Transverse colon (tissue), 4 donors: ENCODE measurements at regions not wholly inside any gene's neighbourhood (a gene's known extent, or its start where the extent isn't known, plus 50 kb on each side); places are given as distances from the start of the nearest gene placed in this dataset.

Source experiments
- EP300 ChIP-seq: sonication (generic); formaldehyde crosslinking; IDR thresholded peaks from one replicate; pipeline ENCODE4 v1.6.1; 2017; ENCODE audit warnings: antibody characterized with exemption, low read depth
- POLR2A ChIP-seq: fragments of 450-650 bp; IDR thresholded peaks from one replicate; pipeline ENCODE4 v1.6.1; 2016; ENCODE audit warnings: antibody characterized with exemption, mild to moderate bottlenecking, moderate library complexity
- POLR2AphosphoS5 ChIP-seq, 3 donors: sonication (generic); formaldehyde crosslinking; IDR thresholded peaks; one replicate each; pipeline ENCODE4 v1.6.1; 2016; ENCODE audit warnings: antibody characterized with exemption in 3 of 3
- TF ChIP-seq, protein P1 (sequence below), 5 experiments: fragments of 200-600 bp in 3 of 5; fragments of 450-650 bp in 2 of 5; sonication (generic) in 3 of 5; IDR thresholded peaks; 1 replicate in 2 of 5; 2 replicates in 3 of 5; pipeline ENCODE4 v1.5.1; 2016 to 2017; ENCODE audit warnings: antibody characterized with exemption in 5 of 5, inconsistent platforms in 3 of 5, mild to moderate bottlenecking in 2 of 5, moderate library complexity in 1 of 5

DNA sequence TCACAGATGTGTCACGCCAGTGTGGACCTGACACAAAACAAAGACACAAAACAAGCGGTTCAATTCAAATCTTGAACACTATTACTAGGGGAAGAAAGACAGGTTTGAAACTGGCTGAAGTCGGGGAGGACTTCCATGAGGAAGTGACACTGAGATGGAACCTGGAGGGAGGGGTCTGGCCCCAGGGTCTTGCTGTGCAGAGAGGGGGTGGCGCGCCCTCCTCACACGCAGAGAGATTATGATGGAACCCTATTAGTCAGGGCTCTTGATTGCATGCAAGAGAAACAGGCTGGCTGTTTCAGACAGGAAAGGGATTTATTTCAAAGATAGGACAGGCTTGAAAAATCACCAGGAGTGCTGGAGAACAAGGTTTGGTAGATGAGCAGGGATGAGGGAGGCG is 363.6 kb upstream of the HS6ST1 start:
- TF ChIP-seq POLR2A (no peak), POLR2AphosphoS5 (IDR thresholded peaks at IDR 0.05) (no peak), EP300 (no peak)
- TF ChIP-seq, protein P1, sequence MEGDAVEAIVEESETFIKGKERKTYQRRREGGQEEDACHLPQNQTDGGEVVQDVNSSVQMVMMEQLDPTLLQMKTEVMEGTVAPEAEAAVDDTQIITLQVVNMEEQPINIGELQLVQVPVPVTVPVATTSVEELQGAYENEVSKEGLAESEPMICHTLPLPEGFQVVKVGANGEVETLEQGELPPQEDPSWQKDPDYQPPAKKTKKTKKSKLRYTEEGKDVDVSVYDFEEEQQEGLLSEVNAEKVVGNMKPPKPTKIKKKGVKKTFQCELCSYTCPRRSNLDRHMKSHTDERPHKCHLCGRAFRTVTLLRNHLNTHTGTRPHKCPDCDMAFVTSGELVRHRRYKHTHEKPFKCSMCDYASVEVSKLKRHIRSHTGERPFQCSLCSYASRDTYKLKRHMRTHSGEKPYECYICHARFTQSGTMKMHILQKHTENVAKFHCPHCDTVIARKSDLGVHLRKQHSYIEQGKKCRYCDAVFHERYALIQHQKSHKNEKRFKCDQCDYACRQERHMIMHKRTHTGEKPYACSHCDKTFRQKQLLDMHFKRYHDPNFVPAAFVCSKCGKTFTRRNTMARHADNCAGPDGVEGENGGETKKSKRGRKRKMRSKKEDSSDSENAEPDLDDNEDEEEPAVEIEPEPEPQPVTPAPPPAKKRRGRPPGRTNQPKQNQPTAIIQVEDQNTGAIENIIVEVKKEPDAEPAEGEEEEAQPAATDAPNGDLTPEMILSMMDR (IDR thresholded peaks at IDR 0.05): no peak
